Thoracic aorta (tissue), 2 donors: ENCODE measurements at regions not wholly inside any gene's neighbourhood (a gene's known extent, or its start where the extent isn't known, plus 50 kb on each side); places are given as distances from the start of the nearest gene placed in this dataset.

Experiments used
- ATAC-seq: fragments of 150-250 bp; one replicate; pipeline ENCODE4 v1.8.0; 2017; ENCODE audit warnings: low read depth; ENCODE audit not compliant: insufficient number of reproducible peaks, low FRiP score
- DNase-seq: peaks from one replicate; pipeline ENCODE4 v3.0.0-alpha.2; 2020; ENCODE audit warnings: low spot score
- H3K27ac ChIP-seq, 2 donors: fragments of 200-600 bp; sonication (generic); 1 replicate in 1 of 2; 2 replicates in 1 of 2; pipeline ENCODE4 v1.5.1; 2016; ENCODE audit warnings: mild to moderate bottlenecking in 2 of 2, moderate library complexity in 2 of 2
- H3K27me3 ChIP-seq: fragments of 200-600 bp; sonication (generic); replicated peaks from 2 replicates; pipeline ENCODE4 v1.6.0; 2016; ENCODE audit warnings: mild to moderate bottlenecking; ENCODE audit not compliant: insufficient read depth
- H3K36me3 ChIP-seq: fragments of 200-600 bp; sonication (generic); one replicate; pipeline ENCODE4 v1.5.1; 2016
- H3K4me1 ChIP-seq, 2 donors: fragments of 200-600 bp; sonication (generic); 1 replicate in 1 of 2; 2 replicates in 1 of 2; pipeline versions ENCODE4 v1.5.1 to v1.6.0; 2016; ENCODE audit warnings: low read depth in 2 of 2, mild to moderate bottlenecking in 1 of 2; ENCODE audit not compliant: control insufficient read depth in 1 of 2
- H3K4me3 ChIP-seq: fragments of 200-600 bp; sonication (generic); 2 replicates; pipeline ENCODE4 v1.5.1; 2016; ENCODE audit warnings: mild to moderate bottlenecking
- H3K9me3 ChIP-seq: fragments of 200-600 bp; sonication (generic); 2 replicates; pipeline ENCODE4 v1.5.1; 2016
- CTCF ChIP-seq: fragments of 200-600 bp; sonication (generic); IDR thresholded peaks from one replicate; pipeline ENCODE4 v1.5.1; 2019; ENCODE audit warnings: antibody characterized with exemption

- Histone ChIP-seq H3K9me3 (no peaks in the 10 kb centered on the region), H3K27me3 (no peaks in the 10 kb centered on the region), H3K27ac (no peak overlapping the region), H3K36me3 (no peaks in the 10 kb centered on the region), H3K4me3 (no peak overlapping the region), H3K4me1 (no peaks in the 10 kb centered on the region)
- no peak for TF ChIP-seq CTCF
- no peak for DNase-seq
- ATAC-seq, result no peak
These were observed 69.6 kb upstream of the PCDH18 start for GRCh38 chr4:137601934-137602333.

GRCh38 chr4:137599734-137600133 is 67.4 kb upstream of the PCDH18 start:
- no peak for DNase-seq
- Histone ChIP-seq H3K4me3 (no peak overlapping the region), H3K4me1 (no peaks in the 10 kb centered on the region), H3K27me3 (no peaks in the 10 kb centered on the region), H3K9me3 (no peaks in the 10 kb centered on the region), H3K36me3 (no peaks in the 10 kb centered on the region), H3K27ac (no peak overlapping the region)
- ATAC-seq, result no peak
- TF ChIP-seq CTCF, result no peak

- no peak for ATAC-seq
These were observed 65.6 kb upstream of the PCDH18 start for GRCh38 chr4:137597752-137598430.

GRCh38 chr4:137587796-137588195 is 55.5 kb upstream of the PCDH18 start:
- DNase-seq (no peak), ATAC-seq (no peak)
- Histone ChIP-seq H3K4me1 (no peaks in the 10 kb centered on the region), H3K27ac (no peak overlapping the region), H3K9me3 (no peaks in the 10 kb centered on the region), H3K4me3 (no peak overlapping the region), H3K27me3 (no peaks in the 10 kb centered on the region), H3K36me3 (no peaks in the 10 kb centered on the region)
- TF ChIP-seq CTCF, result no peak

More at GRCh38 chr4:137597752-137598430, 65.6 kb upstream of the PCDH18 start:
- no peak for DNase-seq
- Histone ChIP-seq H3K27me3 (no peaks in the 10 kb centered on the region), H3K9me3 (no peaks in the 10 kb centered on the region), H3K36me3 (no peaks in the 10 kb centered on the region), H3K27ac (no peak overlapping the region), H3K4me1 (no peaks in the 10 kb centered on the region), H3K4me3 (no peak overlapping the region)
- no peak for TF ChIP-seq CTCF

GRCh38 chr4:137583671-137584070 is 51.4 kb upstream of the PCDH18 start:
- Histone ChIP-seq H3K4me1 (no peaks in the 10 kb centered on the region), H3K36me3 (no peaks in the 10 kb centered on the region), H3K4me3 (no peak overlapping the region), H3K27me3 (no peaks in the 10 kb centered on the region), H3K27ac (no peak overlapping the region), H3K9me3 (no peaks in the 10 kb centered on the region)
- no peak for TF ChIP-seq CTCF
- no peak for DNase-seq
- no peak for ATAC-seq
